Stimulated activated CD4-positive, alpha-beta T cell treated with anti-CD3 and anti-CD28 coated beads, TNF-alpha, amount 100 ng/mL, for 4 hours (primary cell): ENCODE measurements at regions not wholly inside any gene's neighbourhood (a gene's known extent, or its start where the extent isn't known, plus 50 kb on each side); places are given as distances from the start of the nearest gene placed in this dataset.
"Not testable (repeated sequence)": the region's sequence is repeated elsewhere in the genome, so short reads cannot be mapped to it uniquely, and the experiment has no call there.

Experiments used
- DNase-seq, 3 experiments: peaks; one replicate each; pipeline ENCODE4 v3.0.0-alpha.2; 2020; ENCODE audit warnings: low read depth in 3 of 3

DNA sequence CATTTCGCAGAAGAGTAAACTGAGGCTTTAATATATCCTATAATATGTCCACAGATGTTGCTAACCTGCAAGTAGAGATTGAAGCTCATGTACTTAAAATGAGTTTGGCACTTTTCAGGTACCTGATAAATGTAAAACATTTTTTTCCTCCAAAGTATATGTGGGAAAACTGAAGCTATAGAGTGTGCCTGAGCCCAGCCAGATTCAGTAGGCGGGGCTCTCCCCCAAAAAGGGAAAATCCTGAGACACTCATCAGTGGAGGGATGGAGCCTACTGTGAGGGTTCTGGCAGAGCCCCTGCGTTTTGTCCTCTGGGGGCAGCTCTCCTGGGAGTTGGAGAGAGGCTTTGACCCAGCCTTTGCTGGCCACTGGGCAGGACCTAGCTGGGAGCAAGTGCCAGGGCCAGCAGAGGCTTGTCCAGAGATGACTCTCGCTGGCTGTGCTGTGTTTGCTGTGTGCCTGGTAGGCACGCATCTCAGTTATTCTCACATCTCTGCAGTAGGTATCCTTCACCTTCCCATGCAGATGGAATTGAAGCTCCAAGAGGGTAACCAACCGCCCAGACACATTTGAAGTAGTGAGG, 81.1 kb upstream of the SPRY4 start:
- no peak for DNase-seq

DNA sequence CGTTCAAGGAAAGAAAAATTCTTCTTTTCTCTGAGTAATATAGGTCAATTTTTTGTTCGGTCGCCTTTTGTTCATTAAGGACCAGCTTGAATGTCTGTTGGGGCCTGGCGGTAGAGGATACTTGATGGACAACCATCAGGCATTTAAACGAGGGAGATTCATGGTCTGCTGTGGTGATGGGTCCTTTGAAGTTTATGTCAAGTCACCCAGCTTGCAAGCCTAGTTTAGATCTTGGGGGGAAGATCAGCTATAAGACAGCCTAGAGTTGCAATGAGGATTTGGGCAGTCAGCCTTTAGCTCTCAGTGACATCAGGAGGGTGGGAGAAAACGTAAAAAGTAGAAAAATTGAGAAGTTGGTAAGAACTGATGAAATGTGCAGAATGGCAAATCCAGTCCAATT, 80.2 kb upstream of the SPRY4 start:
- no peak for DNase-seq

DNA sequence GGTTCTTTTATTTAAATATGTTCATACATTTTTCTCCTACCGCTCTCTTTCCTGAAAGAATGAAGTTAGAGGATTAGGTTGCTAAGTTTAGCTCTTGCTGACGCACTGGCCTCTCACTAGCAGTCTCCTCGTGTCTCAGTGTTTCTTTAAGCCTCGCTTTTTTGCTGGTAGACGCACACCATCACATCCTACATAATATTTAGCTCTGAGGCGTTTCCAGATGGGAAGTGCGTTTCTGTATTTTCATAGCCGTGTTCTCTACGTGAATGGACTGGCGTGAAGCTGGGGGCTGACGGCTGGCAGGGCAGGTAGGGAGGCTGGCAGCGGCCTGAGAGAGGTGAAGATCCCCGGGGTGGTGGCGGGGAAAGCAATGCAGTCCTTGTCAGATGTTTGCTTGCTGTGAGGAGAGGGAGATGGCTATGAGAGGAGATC, 79.2 kb upstream of the SPRY4 start:
- DNase-seq, result no peak

GRCh38 chr5:142403583-142403982, 78.8 kb upstream of the SPRY4 start:
- no peak for DNase-seq

- DNase-seq, result no peak
These were observed 78.0 kb upstream of the SPRY4 start for GRCh38 chr5:142402752-142403318.

- no peak for DNase-seq
These were observed 75.6 kb upstream of the SPRY4 start for GRCh38 chr5:142400415-142400814.

GRCh38 chr5:142399891-142400290, 75.1 kb upstream of the SPRY4 start:
- no peak for DNase-seq

GRCh38 chr5:142398730-142399055, 73.9 kb upstream of the SPRY4 start:
- no peak for DNase-seq

DNA sequence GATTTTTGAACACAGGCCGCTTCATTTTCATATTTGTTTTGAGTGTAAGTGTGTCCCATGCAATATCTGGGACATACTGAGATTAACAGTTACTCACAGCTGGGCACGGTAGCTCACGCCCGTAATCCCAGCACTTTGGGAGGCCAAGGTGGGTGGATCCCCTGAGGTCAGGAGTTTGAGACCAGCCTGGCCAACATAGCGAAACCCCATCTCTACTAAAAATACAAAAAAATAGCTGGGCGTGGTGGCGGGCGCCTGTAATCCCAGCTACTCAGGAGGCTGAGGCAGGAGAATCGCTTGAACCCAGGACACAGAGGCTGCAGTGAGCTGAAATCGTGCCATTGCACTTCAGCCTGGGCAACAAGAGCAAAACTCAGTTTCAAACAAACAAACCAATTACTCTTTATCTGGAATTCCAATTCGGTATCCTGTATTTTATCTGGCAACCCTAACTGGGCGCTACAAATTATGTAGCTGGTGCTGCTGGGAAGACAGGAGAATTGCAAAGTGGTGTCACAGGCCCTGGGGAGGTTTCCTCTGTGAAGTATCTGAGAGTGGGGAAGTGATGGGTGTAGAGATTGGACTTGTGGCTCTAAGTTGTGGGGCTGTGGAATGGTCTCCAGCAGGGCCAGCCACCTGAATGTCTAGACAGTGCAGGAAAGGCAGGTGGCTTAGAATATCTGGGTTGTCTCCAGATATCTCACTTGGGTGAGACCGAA, 73.3 kb upstream of the SPRY4 start:
- DNase-seq, result not testable (repeated sequence)

GRCh38 chr5:142397178-142397577, 72.4 kb upstream of the SPRY4 start:
- no peak for DNase-seq

GRCh38 chr5:142396436-142397038, 71.7 kb upstream of the SPRY4 start:
- no peak for DNase-seq

GRCh38 chr5:142395334-142395733, 70.5 kb upstream of the SPRY4 start:
- no peak for DNase-seq

DNA sequence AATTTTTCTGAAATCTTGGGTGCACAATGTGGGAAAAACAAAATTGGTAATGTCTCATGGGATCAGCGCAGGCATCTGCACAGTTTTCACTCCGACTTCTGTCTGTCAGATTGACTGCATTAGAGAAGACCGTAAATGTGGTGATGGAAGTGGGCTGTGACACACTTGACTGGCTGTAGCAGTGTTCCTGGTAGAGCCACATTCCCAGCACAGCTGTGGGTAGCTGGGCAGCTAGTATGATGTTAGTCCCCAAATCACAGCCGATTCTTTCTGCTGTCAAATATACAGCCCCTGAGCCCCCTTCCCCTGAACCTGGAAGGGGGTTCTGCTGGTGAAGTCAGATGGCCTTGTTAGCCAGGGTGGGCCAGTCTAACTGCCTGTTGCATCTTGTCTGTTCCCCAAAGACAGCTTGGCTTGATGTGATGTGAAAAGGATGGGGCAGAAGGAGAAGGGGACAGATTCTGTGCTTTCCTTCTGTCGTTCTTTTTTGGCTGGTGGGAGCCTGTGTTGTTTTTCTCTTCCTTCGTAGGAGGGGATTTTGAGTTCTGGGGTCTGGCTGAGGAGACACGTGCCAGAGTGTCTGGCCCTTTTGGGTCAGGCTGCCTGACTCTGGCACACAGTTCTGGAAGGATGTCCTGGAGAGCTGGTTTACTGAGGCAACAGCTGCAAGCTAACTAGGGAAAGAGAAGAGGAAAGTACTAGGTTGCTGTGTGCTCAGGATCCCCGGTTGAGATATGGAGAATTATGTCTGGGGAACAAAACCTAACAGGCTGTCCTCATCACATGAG, 66.4 kb upstream of the SPRY4 start:
- no peak for DNase-seq

- no peak for DNase-seq
These were observed 65.5 kb upstream of the SPRY4 start for GRCh38 chr5:142390334-142390733.

DNA sequence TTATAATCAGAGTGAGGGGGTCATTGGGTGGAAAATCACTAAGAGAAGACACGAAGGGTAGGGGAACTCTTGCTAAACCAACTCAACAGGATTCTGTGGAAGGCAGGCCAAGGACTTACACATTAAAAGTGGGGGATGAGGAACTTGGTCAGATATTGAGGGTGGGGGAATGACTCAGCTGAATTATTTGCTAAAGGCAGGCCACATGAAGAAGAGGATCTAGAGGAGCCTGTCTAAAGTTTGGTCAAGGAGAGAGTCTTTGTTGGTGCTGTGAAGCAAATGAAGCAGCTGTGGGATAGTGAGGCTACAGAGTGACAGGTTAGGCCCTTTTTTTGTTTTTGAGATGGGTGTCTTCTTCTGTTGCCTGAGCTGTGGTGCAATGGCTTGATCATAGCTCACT, 63.9 kb upstream of the SPRY4 start:
- no peak for DNase-seq

- DNase-seq, result no peak
These were observed 62.3 kb upstream of the SPRY4 start for GRCh38 chr5:142387024-142387682.

DNA sequence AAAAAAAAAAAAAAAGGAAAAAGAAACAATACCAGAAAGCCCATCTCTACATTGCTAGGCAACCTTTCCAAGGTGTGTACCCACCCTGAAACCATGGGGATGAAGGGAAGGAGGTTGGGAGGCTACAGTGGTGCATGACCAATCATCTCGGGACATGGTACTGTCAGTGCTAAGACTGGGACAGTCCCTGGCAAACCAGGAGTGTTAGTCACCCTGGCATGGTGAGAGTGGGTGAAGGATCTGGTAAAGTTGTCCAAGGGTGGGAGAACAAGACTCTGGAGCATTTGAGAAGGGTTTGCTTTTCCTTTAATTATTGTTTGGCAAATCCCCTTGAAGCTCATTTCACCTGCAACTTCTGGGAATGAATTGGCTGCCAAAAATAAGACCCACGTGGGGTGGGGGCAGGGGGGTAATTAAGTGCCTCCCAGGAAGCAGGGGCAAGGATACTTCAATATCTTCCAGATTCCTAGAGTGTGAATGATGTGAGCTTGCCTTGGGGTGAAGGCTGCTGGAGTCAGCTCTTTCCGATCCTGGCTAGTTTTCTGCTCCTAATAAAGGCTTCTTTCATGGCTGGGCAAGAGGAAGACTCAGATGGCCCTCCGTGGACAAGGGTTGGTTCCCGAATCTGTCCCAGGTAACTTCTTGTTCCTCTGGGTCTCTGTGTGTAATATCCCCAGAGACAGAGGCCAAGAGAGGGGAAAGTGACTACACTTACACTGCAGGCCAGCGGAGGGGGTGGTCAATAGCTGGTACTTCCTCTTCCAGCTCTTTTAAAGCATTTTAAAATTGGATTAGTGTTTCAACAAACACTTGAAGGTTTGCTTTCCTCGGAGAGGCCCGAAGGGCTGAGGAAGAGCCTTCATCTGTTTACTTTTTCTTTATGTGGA, 61.6 kb upstream of the SPRY4 start:
- no peak for DNase-seq

DNA sequence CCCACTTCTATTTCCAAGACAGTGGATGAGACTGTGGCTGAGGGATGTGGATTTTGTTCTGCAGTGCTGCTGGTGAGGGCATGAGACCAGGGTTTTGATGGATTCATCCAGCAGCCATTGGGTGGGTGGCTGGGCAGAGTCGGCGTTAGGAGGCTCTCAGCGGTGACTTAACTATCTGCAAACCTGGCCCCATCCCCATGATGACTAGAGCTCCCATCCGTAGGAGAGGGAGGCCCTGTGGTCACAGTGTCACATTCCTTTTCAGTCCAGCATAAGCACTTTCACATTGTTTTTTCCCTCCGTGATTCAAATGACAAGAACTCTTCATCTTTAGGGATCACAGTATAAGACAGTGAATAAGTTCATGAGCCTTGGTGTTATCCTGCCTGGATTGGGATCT, 60.4 kb upstream of the SPRY4 start:
- DNase-seq, result no peak

DNA sequence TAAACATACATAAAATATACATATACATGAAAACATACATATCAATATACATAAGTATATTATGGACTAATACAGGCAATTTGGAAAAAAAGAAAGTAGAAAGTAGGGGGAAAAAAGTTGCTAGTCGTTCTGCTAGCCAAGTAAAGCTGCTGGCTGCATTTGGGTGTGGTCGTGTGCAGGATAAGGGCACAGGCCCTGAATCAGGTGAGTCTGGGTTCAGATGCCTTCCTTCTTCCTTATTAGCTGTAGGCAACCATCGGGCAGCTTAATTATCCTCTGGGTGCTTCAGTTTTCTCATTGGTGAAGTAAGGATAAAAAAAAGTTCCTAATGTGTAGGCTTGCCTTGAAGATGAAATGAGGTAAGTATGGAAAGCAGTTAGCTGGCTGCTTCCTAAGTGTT, 59.2 kb upstream of the SPRY4 start:
- no peak for DNase-seq

DNA sequence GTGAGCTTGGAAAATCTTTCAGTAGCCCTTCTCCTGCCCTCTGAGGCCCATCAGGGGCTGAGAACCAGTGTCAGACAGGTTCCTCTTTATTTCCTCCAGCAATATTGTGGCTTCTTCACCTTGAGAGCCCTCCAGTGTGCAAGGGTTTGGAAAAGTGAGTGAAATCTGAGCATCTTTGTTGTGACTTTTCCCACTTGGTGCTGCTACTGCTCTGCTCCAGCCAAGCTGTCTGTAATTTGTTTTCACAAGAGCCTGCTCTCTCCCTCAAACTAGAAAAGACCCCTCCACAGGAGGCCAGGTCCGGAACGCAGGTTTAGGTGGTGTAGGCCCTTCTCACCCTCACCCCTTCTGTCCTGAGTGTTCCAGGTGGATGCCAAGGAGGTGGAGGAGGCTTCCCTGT, 57.4 kb upstream of the SPRY4 start:
- DNase-seq, result no peak
